HEK293 (cell line): ENCODE measurements at regions not wholly inside any gene's neighbourhood (a gene's known extent, or its start where the extent isn't known, plus 50 kb on each side); places are given as distances from the start of the nearest gene placed in this dataset.

Experiments
- CTCF ChIA-PET: fragments of 350-600 bp; formaldehyde crosslinking; extraction: SDS; loops from one replicate; lab custom pipeline; 2021; ENCODE audit warnings: antibody characterized with exemption; lab: Yijun Ruan, JAX
- POLR2A ChIA-PET: fragments of 300-600 bp; formaldehyde crosslinking; extraction: SDS; loops from one replicate; lab custom pipeline; 2020; ENCODE audit warnings: antibody characterized with exemption, inconsistent platforms; lab: Yijun Ruan, JAX
- H3K27ac ChIP-seq: fragments of 200-500 bp; sonication (Bioruptor generic); 2 replicates; pipeline ENCODE4 v1.5.1; 2014; ENCODE audit warnings: low read depth, low read length, control low read depth, inconsistent platforms; ENCODE audit errors: extremely low read depth
- H3K36me3 ChIP-seq, 2 experiments: fragments of 200-500 bp in 1 of 2; sonication (Bioruptor generic) in 1 of 2; 1 replicate in 1 of 2; 2 replicates in 1 of 2; pipeline ENCODE4 v1.5.1; 2014 to 2017; ENCODE audit warnings: inconsistent platforms in 2 of 2, low read length in 2 of 2; ENCODE audit not compliant: control insufficient read depth in 2 of 2, insufficient read depth in 1 of 2
- H3K4me1 ChIP-seq: fragments of 200-500 bp; sonication (Bioruptor generic); 2 replicates; pipeline ENCODE4 v1.5.1; 2014; ENCODE audit warnings: mild to moderate bottlenecking, low read length, inconsistent platforms; ENCODE audit not compliant: control insufficient read depth, insufficient read depth
- H3K4me3 ChIP-seq: 2 replicates; pipeline ENCODE4 v1.5.1; 2011; ENCODE audit warnings: low read depth, mild to moderate bottlenecking, control low read depth, low read length, moderate library complexity
- H3K9me3 ChIP-seq: fragments of 200-500 bp; sonication (Bioruptor generic); 2 replicates; pipeline ENCODE4 v1.5.1; 2014; ENCODE audit warnings: low read depth, low read length, inconsistent platforms; ENCODE audit not compliant: control insufficient read depth, insufficient read depth
- FEZF1 ChIP-seq: fragments of 450-650 bp; formaldehyde crosslinking; IDR thresholded peaks from 2 replicates; pipeline ENCODE4 v1.5.1; 2016; ENCODE audit warnings: missing biosample characterization, missing genetic modification characterization
- GFI1B ChIP-seq: fragments of 450-650 bp; formaldehyde crosslinking; IDR thresholded peaks from 2 replicates; pipeline ENCODE4 v1.5.1; 2016; ENCODE audit warnings: missing biosample characterization, missing genetic modification characterization
- GLI4 ChIP-seq: fragments of 450-650 bp; formaldehyde crosslinking; IDR thresholded peaks from 2 replicates; pipeline ENCODE4 v1.5.1; 2016; ENCODE audit warnings: missing biosample characterization, missing genetic modification characterization
- GLIS2 ChIP-seq: fragments of 450-650 bp; formaldehyde crosslinking; IDR thresholded peaks from 2 replicates; pipeline ENCODE4 v1.5.1; 2016; ENCODE audit warnings: missing biosample characterization, missing genetic modification characterization
- KLF1 ChIP-seq: fragments of 450-650 bp; formaldehyde crosslinking; IDR thresholded peaks from 2 replicates; pipeline ENCODE4 v1.5.1; 2016; ENCODE audit warnings: missing biosample characterization, missing genetic modification characterization
- KLF10 ChIP-seq: fragments of 450-650 bp; IDR thresholded peaks from 2 replicates; pipeline ENCODE4 v1.5.1; 2018; ENCODE audit warnings: missing biosample characterization, mild to moderate bottlenecking, missing genetic modification characterization
- RBAK ChIP-seq: fragments of 450-650 bp; formaldehyde crosslinking; IDR thresholded peaks from 2 replicates; pipeline ENCODE4 v1.5.1; 2016; ENCODE audit warnings: missing biosample characterization, missing genetic modification characterization
- SCRT1 ChIP-seq: fragments of 450-650 bp; formaldehyde crosslinking; IDR thresholded peaks from 2 replicates; pipeline ENCODE4 v1.5.1; 2016; ENCODE audit warnings: missing biosample characterization, missing genetic modification characterization, borderline replicate concordance
- ZFP69B ChIP-seq: fragments of 450-650 bp; formaldehyde crosslinking; IDR thresholded peaks from 2 replicates; pipeline ENCODE4 v1.5.1; 2016; ENCODE audit warnings: missing biosample characterization, missing genetic modification characterization
- ZNF114 ChIP-seq: fragments of 450-650 bp; formaldehyde crosslinking; IDR thresholded peaks from 2 replicates; pipeline ENCODE4 v1.5.0; 2017; ENCODE audit warnings: missing biosample characterization, missing genetic modification characterization
- ZNF132 ChIP-seq: fragments of 450-650 bp; formaldehyde crosslinking; IDR thresholded peaks from 2 replicates; pipeline ENCODE4 v1.5.1; 2017; ENCODE audit warnings: missing biosample characterization, missing genetic modification characterization, borderline replicate concordance
- ZNF184 ChIP-seq: fragments of 450-650 bp; IDR thresholded peaks from 2 replicates; pipeline ENCODE4 v1.5.1; 2018; ENCODE audit warnings: missing biosample characterization, mild to moderate bottlenecking, missing genetic modification characterization
- ZNF221 ChIP-seq: fragments of 450-650 bp; formaldehyde crosslinking; IDR thresholded peaks from 2 replicates; pipeline ENCODE4 v1.5.1; 2017; ENCODE audit warnings: missing biosample characterization, missing genetic modification characterization, borderline replicate concordance
- ZNF239 ChIP-seq: fragments of 450-650 bp; formaldehyde crosslinking; IDR thresholded peaks from 2 replicates; pipeline ENCODE4 v1.5.1; 2016; ENCODE audit warnings: missing biosample characterization, missing genetic modification characterization
- ZNF266 ChIP-seq: fragments of 450-650 bp; formaldehyde crosslinking; IDR thresholded peaks from 2 replicates; pipeline ENCODE4 v1.5.1; 2016; ENCODE audit warnings: missing biosample characterization, missing genetic modification characterization, low read depth
- ZNF433 ChIP-seq: fragments of 450-650 bp; formaldehyde crosslinking; IDR thresholded peaks from 2 replicates; pipeline ENCODE4 v1.5.1; 2016; ENCODE audit warnings: missing biosample characterization, missing genetic modification characterization, low read depth
- ZNF624 ChIP-seq: fragments of 450-650 bp; formaldehyde crosslinking; IDR thresholded peaks from 2 replicates; pipeline ENCODE4 v1.5.1; 2017; ENCODE audit warnings: missing biosample characterization, missing genetic modification characterization
- ZNF639 ChIP-seq: fragments of 450-650 bp; formaldehyde crosslinking; IDR thresholded peaks from 2 replicates; pipeline ENCODE4 v1.5.1; 2016; ENCODE audit warnings: missing biosample characterization, missing genetic modification characterization
- ZNF701 ChIP-seq: fragments of 450-650 bp; formaldehyde crosslinking; IDR thresholded peaks from 2 replicates; pipeline ENCODE4 v1.5.1; 2016; ENCODE audit warnings: missing biosample characterization, missing genetic modification characterization
- ZNF785 ChIP-seq: fragments of 450-650 bp; formaldehyde crosslinking; IDR thresholded peaks from 2 replicates; pipeline ENCODE4 v1.5.1; 2016; ENCODE audit warnings: missing biosample characterization, missing genetic modification characterization
- TF ChIP-seq, protein P1 (sequence below): fragments of 450-650 bp; formaldehyde crosslinking; IDR thresholded peaks from 2 replicates; pipeline ENCODE4 v1.5.1; 2017; ENCODE audit warnings: missing biosample characterization, mild to moderate bottlenecking, missing genetic modification characterization, moderate library complexity
- TF ChIP-seq, protein P2 (sequence below): fragments of 450-650 bp; formaldehyde crosslinking; IDR thresholded peaks from 2 replicates; pipeline ENCODE4 v1.5.1; 2016; ENCODE audit warnings: missing biosample characterization, missing genetic modification characterization, low read depth

GRCh38 chr6:9982215-9982614, 432.7 kb downstream of the TFAP2A start (continued):
- TF ChIP-seq ZNF639 (tag by site-specific recombination) (no peak), ZNF433 (no peak), GLI4 (no peak), FEZF1 (tag by site-specific recombination) (no peak), ZNF184 (tag by site-specific recombination) (no peak), ZNF701 (no peak)
- TF ChIP-seq, protein P1, sequence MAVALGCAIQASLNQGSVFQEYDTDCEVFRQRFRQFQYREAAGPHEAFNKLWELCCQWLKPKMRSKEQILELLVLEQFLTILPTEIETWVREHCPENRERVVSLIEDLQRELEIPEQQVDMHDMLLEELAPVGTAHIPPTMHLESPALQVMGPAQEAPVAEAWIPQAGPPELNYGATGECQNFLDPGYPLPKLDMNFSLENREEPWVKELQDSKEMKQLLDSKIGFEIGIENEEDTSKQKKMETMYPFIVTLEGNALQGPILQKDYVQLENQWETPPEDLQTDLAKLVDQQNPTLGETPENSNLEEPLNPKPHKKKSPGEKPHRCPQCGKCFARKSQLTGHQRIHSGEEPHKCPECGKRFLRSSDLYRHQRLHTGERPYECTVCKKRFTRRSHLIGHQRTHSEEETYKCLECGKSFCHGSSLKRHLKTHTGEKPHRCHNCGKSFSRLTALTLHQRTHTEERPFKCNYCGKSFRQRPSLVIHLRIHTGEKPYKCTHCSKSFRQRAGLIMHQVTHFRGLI (tag by site-specific recombination): no peak

GRCh38 chr6:9979996-9980395, 434.9 kb downstream of the TFAP2A start:
- ChIA-PET POLR2A (no interaction called here), CTCF (no interaction called here)
- TF ChIP-seq RBAK (tag by site-specific recombination) (no peak), ZFP69B (tag by site-specific recombination) (no peak), ZNF239 (no peak), ZNF639 (tag by site-specific recombination) (no peak), GLIS2 (no peak), ZNF785 (tag by site-specific recombination) (no peak), ZNF624 (no peak), ZNF266 (tag by site-specific recombination) (no peak), KLF1 (no peak), GFI1B (tag by site-specific recombination) (no peak), ZNF221 (tag by site-specific recombination) (no peak), ZNF132 (tag by site-specific recombination) (no peak), KLF10 (no peak), ZNF114 (tag by site-specific recombination) (no peak), SCRT1 (no peak)
- TF ChIP-seq, protein P2, sequence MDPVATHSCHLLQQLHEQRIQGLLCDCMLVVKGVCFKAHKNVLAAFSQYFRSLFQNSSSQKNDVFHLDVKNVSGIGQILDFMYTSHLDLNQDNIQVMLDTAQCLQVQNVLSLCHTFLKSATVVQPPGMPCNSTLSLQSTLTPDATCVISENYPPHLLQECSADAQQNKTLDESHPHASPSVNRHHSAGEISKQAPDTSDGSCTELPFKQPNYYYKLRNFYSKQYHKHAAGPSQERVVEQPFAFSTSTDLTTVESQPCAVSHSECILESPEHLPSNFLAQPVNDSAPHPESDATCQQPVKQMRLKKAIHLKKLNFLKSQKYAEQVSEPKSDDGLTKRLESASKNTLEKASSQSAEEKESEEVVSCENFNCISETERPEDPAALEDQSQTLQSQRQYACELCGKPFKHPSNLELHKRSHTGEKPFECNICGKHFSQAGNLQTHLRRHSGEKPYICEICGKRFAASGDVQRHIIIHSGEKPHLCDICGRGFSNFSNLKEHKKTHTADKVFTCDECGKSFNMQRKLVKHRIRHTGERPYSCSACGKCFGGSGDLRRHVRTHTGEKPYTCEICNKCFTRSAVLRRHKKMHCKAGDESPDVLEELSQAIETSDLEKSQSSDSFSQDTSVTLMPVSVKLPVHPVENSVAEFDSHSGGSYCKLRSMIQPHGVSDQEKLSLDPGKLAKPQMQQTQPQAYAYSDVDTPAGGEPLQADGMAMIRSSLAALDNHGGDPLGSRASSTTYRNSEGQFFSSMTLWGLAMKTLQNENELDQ (tag by site-specific recombination): no peak

More at GRCh38 chr6:9979996-9980395, 434.9 kb downstream of the TFAP2A start:
- no peaks in the 10 kb centered on the region for H3K36me3 ChIP-seq
- H3K27ac ChIP-seq: no peak overlapping the region
- no peak overlapping the region for H3K4me3 ChIP-seq
- H3K9me3 ChIP-seq: no peaks in the 10 kb centered on the region
- H3K4me1 ChIP-seq: no peaks in the 10 kb centered on the region
